NT2/D1 (cell line): ENCODE measurements at regions not wholly inside any gene's neighbourhood (a gene's known extent, or its start where the extent isn't known, plus 50 kb on each side); places are given as distances from the start of the nearest gene placed in this dataset.

Source experiments
- DNase-seq: peaks from one replicate; pipeline ENCODE4 v3.0.0-alpha.2; 2011; ENCODE audit warnings: low read depth, low spot score
- H3K27me3 ChIP-seq: 2 replicates; pipeline ENCODE4 v1.6.0; 2011; ENCODE audit warnings: mild to moderate bottlenecking; ENCODE audit not compliant: insufficient read length, insufficient read depth
- H3K36me3 ChIP-seq: 2 replicates; pipeline ENCODE4 v1.6.1; 2011; ENCODE audit warnings: mild to moderate bottlenecking, low read length, mixed read lengths; ENCODE audit not compliant: insufficient read depth, insufficient read length
- H3K4me1 ChIP-seq: 2 replicates; pipeline ENCODE4 v1.5.1; 2011; ENCODE audit not compliant: insufficient read depth, insufficient read length
- H3K4me3 ChIP-seq: 2 replicates; pipeline ENCODE4 v1.5.1; 2011; ENCODE audit warnings: low read depth; ENCODE audit not compliant: insufficient read length
- H3K9ac ChIP-seq: 2 replicates; pipeline ENCODE4 v1.6.0; 2011; ENCODE audit warnings: low read depth; ENCODE audit not compliant: insufficient read length
- H3K9me3 ChIP-seq: 2 replicates; pipeline ENCODE4 v1.5.1; 2011; ENCODE audit warnings: mild to moderate bottlenecking, low read length; ENCODE audit not compliant: insufficient read depth
- SUZ12 ChIP-seq: IDR thresholded peaks from 2 replicates; pipeline ENCODE4 v1.6.1; 2011; ENCODE audit not compliant: insufficient read length, insufficient read depth; ENCODE audit errors: extremely low read depth
- YY1 ChIP-seq: IDR thresholded peaks from 2 replicates; pipeline ENCODE4 v1.6.1; 2011; ENCODE audit not compliant: insufficient read length, insufficient read depth
- ZNF274 ChIP-seq: IDR thresholded peaks from 2 replicates; pipeline ENCODE4 v1.6.1; 2011; ENCODE audit warnings: mild to moderate bottlenecking, low read depth, low read length

DNA sequence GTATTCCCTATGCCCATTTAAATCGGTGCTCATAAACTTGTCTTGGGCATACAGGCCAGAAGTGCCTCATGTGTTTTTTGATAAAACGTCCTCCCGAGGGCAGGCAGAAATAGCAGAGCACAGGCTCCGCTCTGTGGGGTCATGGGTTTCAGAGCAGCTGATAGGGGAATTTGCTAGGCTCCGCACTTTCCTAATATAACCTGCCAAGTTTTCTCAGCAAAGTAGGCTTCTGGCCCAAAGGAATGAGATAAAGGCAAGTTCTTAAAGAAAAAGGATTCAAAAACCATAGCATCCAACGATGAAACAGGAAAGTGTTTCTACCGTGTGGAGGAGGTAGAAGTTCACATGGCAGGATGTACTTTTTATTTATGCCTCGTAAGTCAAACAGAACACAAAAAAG, 69.8 kb upstream of the RALGAPA2 start:
- Histone ChIP-seq H3K27me3 (no peaks in the 10 kb centered on the region), H3K4me3 (no peak overlapping the region), H3K36me3 (no peaks in the 10 kb centered on the region), H3K4me1 (no peaks in the 10 kb centered on the region), H3K9me3 (peaks cover 5% of the 10 kb centered on the region; the same call in 1 of the 2 replicates), H3K9ac (no peak overlapping the region)
- TF ChIP-seq YY1 (no peak), ZNF274 (no peak), SUZ12 (no peak)
- DNase-seq = no peak

DNA sequence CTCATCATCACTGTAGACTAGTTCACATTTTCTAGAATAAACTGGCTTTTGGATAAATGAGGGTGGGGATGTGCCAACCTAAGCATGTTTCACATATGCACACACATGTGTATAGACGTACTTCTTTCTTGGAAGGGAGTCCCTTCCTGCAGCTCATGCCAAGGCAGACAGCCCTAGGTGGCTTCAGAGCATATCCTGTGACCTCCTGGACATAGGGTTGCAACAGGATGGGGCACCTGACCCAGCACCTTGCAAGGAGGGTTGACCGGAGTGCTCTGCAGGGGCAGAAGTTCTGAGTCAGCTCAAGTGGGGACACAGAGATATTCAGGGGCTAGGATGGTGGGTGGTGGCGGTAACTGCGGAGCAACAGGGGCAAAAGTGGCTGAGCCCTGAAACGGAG, 68.6 kb upstream of the RALGAPA2 start:
- Histone ChIP-seq H3K27me3 (no peaks in the 10 kb centered on the region), H3K4me3 (no peak overlapping the region), H3K9me3 (no peaks in the 10 kb centered on the region), H3K4me1 (no peaks in the 10 kb centered on the region), H3K36me3 (no peaks in the 10 kb centered on the region), H3K9ac (no peak overlapping the region)
- no peak for DNase-seq
- TF ChIP-seq YY1 (no peak), ZNF274 (no peak), SUZ12 (no peak)

DNA sequence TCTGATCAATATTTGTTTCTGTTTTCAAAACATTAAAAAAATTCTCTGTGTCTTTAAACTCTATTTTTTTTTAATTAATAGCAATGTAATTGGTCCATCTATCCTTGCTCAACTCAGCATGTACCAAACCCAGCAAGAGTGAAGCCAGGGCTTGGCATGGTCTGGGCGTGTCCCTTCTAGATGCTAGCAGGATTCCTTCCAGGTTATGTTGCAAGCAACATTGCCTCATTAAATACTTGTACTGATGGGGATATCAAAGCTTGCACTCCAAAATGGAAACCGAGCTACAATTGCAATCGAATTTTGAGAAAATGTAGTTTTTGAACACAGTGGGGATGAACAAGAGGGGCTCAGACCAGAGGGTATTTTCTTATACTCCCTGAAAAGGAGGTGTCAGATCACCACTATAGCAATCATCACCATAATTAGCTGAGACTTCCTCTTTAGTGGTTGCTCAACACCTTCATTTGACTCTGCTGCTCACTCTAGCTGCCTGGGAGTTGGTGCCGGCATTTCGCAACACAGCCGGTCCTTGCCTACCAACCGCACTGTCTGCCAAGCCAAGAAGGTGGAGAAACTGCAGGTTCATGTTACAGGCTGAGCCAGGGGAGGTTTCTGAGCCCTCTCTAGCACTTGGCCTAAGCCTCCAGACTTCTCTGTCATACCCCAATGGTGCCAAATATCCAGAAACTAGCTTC, 67.8 kb upstream of the RALGAPA2 start:
- no peaks in the 10 kb centered on the region for H3K27me3 ChIP-seq
- no peak overlapping the region for H3K4me3 ChIP-seq
- no peak for TF ChIP-seq YY1
- no peak for TF ChIP-seq ZNF274
- TF ChIP-seq SUZ12 = no peak
- no peak for DNase-seq
- H3K36me3 ChIP-seq = no peaks in the 10 kb centered on the region
- no peaks in the 10 kb centered on the region for H3K4me1 ChIP-seq
- H3K9ac ChIP-seq = no peak overlapping the region
- no peaks in the 10 kb centered on the region for H3K9me3 ChIP-seq

DNA sequence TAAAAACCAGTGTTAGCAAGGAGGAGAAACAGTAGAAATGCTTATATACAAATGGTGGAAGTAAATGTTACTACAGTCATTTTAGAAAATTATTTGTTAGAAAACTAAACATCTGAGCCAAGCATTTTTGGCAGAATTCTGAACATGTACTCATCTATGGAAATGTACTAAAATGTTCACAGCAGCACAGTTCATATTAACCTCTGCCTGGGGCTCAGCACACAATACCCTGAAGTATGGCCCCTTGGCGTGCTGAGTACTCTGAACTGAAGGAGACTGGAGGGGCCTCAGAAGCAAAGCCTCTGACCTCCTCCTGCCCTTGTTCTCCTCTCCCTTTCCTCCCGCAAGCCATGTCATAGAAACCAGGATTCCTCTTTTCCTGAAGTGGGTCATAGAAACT, 66.2 kb upstream of the RALGAPA2 start:
- no peak overlapping the region for H3K9ac ChIP-seq
- H3K27me3 ChIP-seq = no peaks in the 10 kb centered on the region
- H3K4me1 ChIP-seq = no peaks in the 10 kb centered on the region
- DNase-seq = no peak
- H3K36me3 ChIP-seq = no peaks in the 10 kb centered on the region
- no peak overlapping the region for H3K4me3 ChIP-seq
- H3K9me3 ChIP-seq = no peaks in the 10 kb centered on the region
- no peak for TF ChIP-seq SUZ12

DNA sequence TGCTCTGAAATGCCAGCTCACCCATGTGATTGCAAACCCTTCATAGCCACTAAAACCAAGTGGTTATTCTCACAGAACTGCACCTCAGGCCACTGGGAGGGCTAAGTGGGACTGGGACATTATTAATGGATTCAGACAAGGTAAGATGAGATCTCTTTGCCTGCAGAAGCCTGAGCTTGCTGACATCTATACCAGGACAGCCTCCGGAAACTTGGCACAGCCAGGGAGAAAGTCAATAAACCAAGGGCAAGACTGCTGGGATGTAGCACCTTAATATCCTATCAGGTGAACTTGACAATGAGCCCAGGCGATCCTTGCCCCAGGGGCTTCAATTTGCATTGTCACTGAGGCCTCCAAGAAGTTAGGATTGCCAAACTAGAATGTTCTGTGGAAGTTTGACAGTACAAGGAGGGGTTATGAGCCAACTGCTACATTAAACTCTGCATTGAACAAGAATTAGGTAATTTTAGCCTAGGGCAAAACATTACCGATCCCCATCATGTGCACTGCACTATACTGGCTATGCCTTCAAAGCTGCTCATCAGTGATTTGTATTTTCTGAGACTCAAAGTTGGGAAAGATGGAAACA, 60.1 kb upstream of the RALGAPA2 start:
- H3K9ac ChIP-seq = no peak overlapping the region
- TF ChIP-seq ZNF274 (no peak), SUZ12 (no peak), YY1 (no peak)
- peaks cover 16% of the 10 kb centered on the region for H3K9me3 ChIP-seq
- no peak overlapping the region for H3K4me3 ChIP-seq
- no peaks in the 10 kb centered on the region for H3K27me3 ChIP-seq
- H3K4me1 ChIP-seq = no peaks in the 10 kb centered on the region
- H3K36me3 ChIP-seq = no peaks in the 10 kb centered on the region
- no peak for DNase-seq

DNA sequence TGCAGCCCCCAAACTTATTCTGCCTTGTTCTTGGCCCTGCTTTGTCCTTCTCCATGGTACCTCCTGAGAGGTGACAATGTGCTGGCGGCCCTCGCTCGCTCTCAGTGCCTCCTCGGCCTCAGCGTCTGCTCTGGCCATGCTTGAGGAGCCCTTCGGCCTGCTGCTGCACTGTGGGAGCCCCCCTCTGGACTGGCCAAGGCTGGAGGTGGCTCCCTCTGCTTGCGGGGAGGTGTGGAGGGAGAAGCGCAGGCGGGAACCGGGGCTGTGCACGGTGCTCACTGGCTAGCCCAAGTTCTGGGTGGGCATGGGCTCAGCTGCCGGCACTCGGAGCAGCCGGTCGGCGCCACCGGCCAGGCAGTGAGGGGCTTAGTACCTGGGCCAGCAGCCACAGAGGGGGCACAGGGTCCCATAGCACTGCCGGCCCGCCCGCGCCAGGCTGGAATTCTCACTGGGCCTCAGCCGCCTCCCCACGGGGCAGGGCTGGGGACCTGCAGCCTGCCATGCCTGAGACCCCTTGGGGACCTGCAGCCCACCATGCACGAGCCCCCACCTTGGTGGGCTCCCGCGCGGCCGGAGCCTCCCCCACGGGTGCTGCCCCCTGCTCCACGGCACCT, 55.9 kb upstream of the RALGAPA2 start:
- Histone ChIP-seq H3K4me1 (no peaks in the 10 kb centered on the region), H3K9ac (no peak overlapping the region), H3K9me3 (peaks cover 17% of the 10 kb centered on the region), H3K36me3 (no peaks in the 10 kb centered on the region), H3K27me3 (no peaks in the 10 kb centered on the region), H3K4me3 (no peak overlapping the region)
- no peak for DNase-seq
- TF ChIP-seq SUZ12 (no peak), ZNF274 (no peak), YY1 (no peak)

DNA sequence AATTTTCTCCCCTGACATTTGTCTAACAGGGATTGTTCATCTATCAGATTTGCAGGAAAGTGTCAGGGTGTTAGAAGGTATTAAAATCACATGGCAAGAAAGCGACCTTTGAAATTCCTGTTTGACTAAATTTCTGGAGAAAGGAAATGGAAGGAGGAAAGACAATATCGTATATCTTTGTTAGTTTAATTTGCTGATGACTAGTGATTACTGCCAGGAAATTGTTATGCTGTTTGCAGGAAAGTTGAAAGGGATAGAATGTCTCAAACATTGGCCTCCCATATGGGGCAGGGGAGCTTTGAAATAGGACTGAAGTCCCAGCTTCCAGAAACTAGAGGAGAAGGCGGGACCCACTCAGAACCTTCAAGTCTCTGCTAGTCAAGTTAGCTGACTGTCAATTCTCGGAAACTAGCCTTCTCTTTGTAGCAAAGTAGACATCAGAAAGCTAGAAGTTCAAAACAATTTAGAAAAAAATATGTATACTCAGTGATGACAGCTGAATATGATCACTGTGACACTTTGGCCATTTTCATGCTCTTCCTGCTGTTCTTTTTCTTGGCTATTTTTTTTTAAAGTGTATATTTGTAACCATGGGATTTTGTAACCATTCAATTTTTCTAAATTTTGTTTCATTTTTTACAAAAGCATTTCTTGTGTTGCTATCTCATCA, 53.4 kb upstream of the RALGAPA2 start:
- no peaks in the 10 kb centered on the region for H3K4me1 ChIP-seq
- peaks cover 17% of the 10 kb centered on the region for H3K9me3 ChIP-seq

More for the DNA sequence above, 53.4 kb upstream of the RALGAPA2 start:
- no peak for DNase-seq
- Histone ChIP-seq H3K9ac (no peak overlapping the region), H3K36me3 (no peaks in the 10 kb centered on the region), H3K4me3 (no peak overlapping the region), H3K27me3 (no peaks in the 10 kb centered on the region)
- TF ChIP-seq ZNF274 = no peak
- TF ChIP-seq SUZ12 = no peak
- no peak for TF ChIP-seq YY1
